Brain microvascular endothelial cell (primary cell): ENCODE measurements at regions not wholly inside any gene's neighbourhood (a gene's known extent, or its start where the extent isn't known, plus 50 kb on each side); places are given as distances from the start of the nearest gene placed in this dataset.

Experiments used
- DNase-seq: peaks from one replicate; pipeline ENCODE4 v3.0.0-alpha.2; 2020
- H3K27ac ChIP-seq: fragments of 250-450 bp; sonication (Bioruptor Pico); 2 replicates; pipeline ENCODE4 v1.5.1; 2020; ENCODE audit warnings: mild to moderate bottlenecking, moderate library complexity
- H3K27me3 ChIP-seq: fragments of 250-450 bp; sonication (Bioruptor Pico); replicated peaks from 2 replicates; pipeline ENCODE4 v1.5.1; 2020; ENCODE audit warnings: mild to moderate bottlenecking
- H3K36me3 ChIP-seq: fragments of 250-450 bp; sonication (Bioruptor Pico); replicated peaks from 2 replicates; pipeline ENCODE4 v1.5.1; 2020; ENCODE audit warnings: mild to moderate bottlenecking
- H3K4me3 ChIP-seq: 2 replicates; pipeline ENCODE4 v1.5.1; 2011; ENCODE audit warnings: low read depth, mild to moderate bottlenecking, control low read depth, low read length, moderate library complexity
- CTCF ChIP-seq: IDR thresholded peaks from 2 replicates; pipeline ENCODE4 v1.5.1; 2011; ENCODE audit warnings: low read depth, mild to moderate bottlenecking, moderate library complexity, low read length, control low read depth, inconsistent platforms; ENCODE audit errors: missing control alignments
- in situ Hi-C: cut with HindIII; loops from 2 replicates; pipeline ENCODE4 v1.10.0; 2017; ENCODE audit warnings: low sequenced_read_pairs, low pct_ligation_motif_present

GRCh38 chr4:16329797-16330134 is 103.5 kb upstream of the TAPT1 start:
- H3K4me3 ChIP-seq = no peak overlapping the region
- no peaks in the 10 kb centered on the region for H3K27me3 ChIP-seq
- TF ChIP-seq CTCF = no peak
- in situ Hi-C loops = no loop called here
- H3K36me3 ChIP-seq = no peaks in the 10 kb centered on the region
- no peak for DNase-seq
- H3K27ac ChIP-seq = no peak overlapping the region

- Histone ChIP-seq H3K4me3 (no peak overlapping the region), H3K36me3 (no peaks in the 10 kb centered on the region), H3K27me3 (no peaks in the 10 kb centered on the region), H3K27ac (no peak overlapping the region)
- in situ Hi-C loops = no loop called here
- TF ChIP-seq CTCF = no peak
- peak; percentile 24 for DNase-seq
Measured at GRCh38 chr4:16329125-16329796, 103.0 kb upstream of the TAPT1 start.

GRCh38 chr4:16322183-16322582 is 95.9 kb upstream of the TAPT1 start:
- no peak for DNase-seq
- Histone ChIP-seq H3K4me3 (no peak overlapping the region), H3K27me3 (no peaks in the 10 kb centered on the region), H3K36me3 (no peaks in the 10 kb centered on the region), H3K27ac (no peak overlapping the region)
- in situ Hi-C loops = no loop called here
- no peak for TF ChIP-seq CTCF

- in situ Hi-C loops = no loop called here
- TF ChIP-seq CTCF = no peak
- no peak for DNase-seq
Measured at GRCh38 chr4:16315456-16315855, 89.2 kb upstream of the TAPT1 start.

GRCh38 chr4:16310606-16311005 is 84.3 kb upstream of the TAPT1 start:
- no peak for TF ChIP-seq CTCF
- DNase-seq = no peak
- in situ Hi-C loops = no loop called here
- Histone ChIP-seq H3K36me3 (no peaks in the 10 kb centered on the region), H3K27me3 (no peaks in the 10 kb centered on the region), H3K27ac (no peak overlapping the region), H3K4me3 (no peak overlapping the region)

More at GRCh38 chr4:16315456-16315855, 89.2 kb upstream of the TAPT1 start:
- H3K36me3 ChIP-seq = no peaks in the 10 kb centered on the region
- H3K4me3 ChIP-seq = no peak overlapping the region
- H3K27me3 ChIP-seq = no peaks in the 10 kb centered on the region
- no peak overlapping the region for H3K27ac ChIP-seq

- in situ Hi-C loops = no loop called here
- Histone ChIP-seq H3K27ac (no peak overlapping the region), H3K4me3 (no peak overlapping the region), H3K36me3 (no peaks in the 10 kb centered on the region), H3K27me3 (no peaks in the 10 kb centered on the region)
- TF ChIP-seq CTCF = no peak
- no peak for DNase-seq
Measured at GRCh38 chr4:16302648-16303047, 76.4 kb upstream of the TAPT1 start.
